Peyer's patch (tissue), 4 donors: ENCODE measurements at regions not wholly inside any gene's neighbourhood (a gene's known extent, or its start where the extent isn't known, plus 50 kb on each side); places are given as distances from the start of the nearest gene placed in this dataset.

Source experiments
- CTCF ChIP-seq, 6 experiments: fragments of 450-650 bp in 4 of 6; fragments of 200-600 bp in 2 of 6; sonication (generic) in 1 of 6; IDR thresholded peaks; one replicate each; pipeline ENCODE4 v1.5.1; 2017 to 2019; ENCODE audit warnings: antibody characterized with exemption in 6 of 6, mild to moderate bottlenecking in 3 of 6, moderate library complexity in 1 of 6
- POLR2A ChIP-seq, 2 donors: fragments of 450-650 bp; IDR thresholded peaks; one replicate each; pipeline ENCODE4 v1.5.1; 2017; ENCODE audit warnings: antibody characterized with exemption in 2 of 2, mild to moderate bottlenecking in 2 of 2, moderate library complexity in 2 of 2

- TF ChIP-seq CTCF (IDR thresholded peaks at IDR 0.05): no peak
- TF ChIP-seq POLR2A (IDR thresholded peaks at IDR 0.05): no peak
These were observed 464.4 kb upstream of the MBL2 start for GRCh38 chr10:53236941-53237340.
